ENCODE measurements at regions not wholly inside any gene's neighbourhood (a gene's known extent, or its start where the extent isn't known, plus 50 kb on each side); places are given as distances from the start of the nearest gene placed in this dataset.

GRCh38 chr11:32183512-32183911 lies 92.6 kb downstream of the RCN1 start:
- TF ChIP-seq HOXA7 (CRISPR knock-in tag; IDR thresholded peaks at IDR 0.05) (no peak), CTCF (IDR thresholded peaks at IDR 0.05) (no peak), MAZ (IDR thresholded peaks at IDR 0.05; ENCODE audit: borderline replicate concordance, low read depth, low read length) (no peak), ELK1 (IDR thresholded peaks at IDR 0.05; ENCODE audit: low read depth, low read length) (no peak), POLR2A (IDR thresholded peaks at IDR 0.05; ENCODE audit: low read length) (no peak), E2F6 (IDR thresholded peaks at IDR 0.05; ENCODE audit: borderline replicate concordance, low read depth) (no peak), POLR2AphosphoS2 (conservative IDR thresholded peaks at IDR 0.05; ENCODE audit: low read length) (no peak), KDM1A (IDR thresholded peaks at IDR 0.05; ENCODE audit: low read depth) (no peak), KDM5A (IDR thresholded peaks at IDR 0.05) (no peak)

Measured in A549 (cell line).